Prostate gland (tissue), 2 donors: ENCODE measurements at regions not wholly inside any gene's neighbourhood (a gene's known extent, or its start where the extent isn't known, plus 50 kb on each side); places are given as distances from the start of the nearest gene placed in this dataset.

Experiments
- DNase-seq: peaks from one replicate; pipeline ENCODE4 v3.0.0-alpha.2; 2019; ENCODE audit warnings: low spot score
- H3K27ac ChIP-seq, 2 donors: fragments of 200-600 bp; sonication (generic); 2 replicates each; pipeline ENCODE4 v1.5.1; 2017 to 2019
- H3K27me3 ChIP-seq: fragments of 200-600 bp; sonication (generic); replicated peaks from 2 replicates; pipeline ENCODE4 v1.5.1; 2019; ENCODE audit not compliant: insufficient read depth
- H3K36me3 ChIP-seq, 2 donors: fragments of 200-600 bp; sonication (generic); 1 replicate in 1 of 2; 2 replicates in 1 of 2; pipeline versions ENCODE4 v1.5.1 to v1.8.1; 2017 to 2019
- H3K4me1 ChIP-seq: fragments of 200-600 bp; sonication (generic); replicated peaks from 2 replicates; pipeline ENCODE4 v1.5.1; 2019
- H3K4me3 ChIP-seq, 2 donors: fragments of 200-600 bp; sonication (generic); 2 replicates each; pipeline ENCODE4 v1.5.1; 2017 to 2019
- H3K9me3 ChIP-seq: fragments of 200-600 bp; sonication (generic); 2 replicates; pipeline ENCODE4 v1.5.1; 2017
- CTCF ChIP-seq, 4 experiments: fragments of 200-600 bp in 2 of 4; fragments of 450-650 bp in 2 of 4; sonication (generic) in 2 of 4; IDR thresholded peaks; 1 replicate in 3 of 4; 2 replicates in 1 of 4; pipeline ENCODE4 v1.5.1; 2016 to 2019; ENCODE audit warnings: antibody characterized with exemption in 4 of 4, mild to moderate bottlenecking in 2 of 4, moderate library complexity in 2 of 4
- POLR2A ChIP-seq: fragments of 450-650 bp; IDR thresholded peaks from one replicate; pipeline ENCODE4 v1.6.1; 2016; ENCODE audit warnings: antibody characterized with exemption, mild to moderate bottlenecking
- POLR2AphosphoS5 ChIP-seq: sonication (generic); formaldehyde crosslinking; IDR thresholded peaks from one replicate; pipeline ENCODE4 v1.6.1; 2017; ENCODE audit warnings: antibody characterized with exemption
- WGBS: methylation state at CpG from one replicate; pipeline ENCODE4 v1.1.5; 2018; 5-methylcytosine and 5-hydroxymethylcytosine counted together
- intact Hi-C: fragments of 100-400 bp; cut with DNase I; formaldehyde crosslinking; loops from one replicate; pipeline ENCODE4 v1.14.2; 2022

- DNase-seq = no peak
- Histone ChIP-seq H3K36me3 (no peaks in the 10 kb centered on the region), H3K4me3 (no peak overlapping the region), H3K9me3 (no peaks in the 10 kb centered on the region), H3K4me1 (no peaks in the 10 kb centered on the region), H3K27me3 (no peaks in the 10 kb centered on the region), H3K27ac (no peak overlapping the region)
- WGBS = 49% methylated on average over 5 of the region's 5 CpGs
- TF ChIP-seq POLR2A (no peak), CTCF (IDR thresholded peaks at IDR 0.05) (no peak), POLR2AphosphoS5 (no peak)
- intact Hi-C loops = no loop called here
These were observed 345.0 kb downstream of the TRIML1 start for GRCh38 chr4:188484256-188484655.

DNA sequence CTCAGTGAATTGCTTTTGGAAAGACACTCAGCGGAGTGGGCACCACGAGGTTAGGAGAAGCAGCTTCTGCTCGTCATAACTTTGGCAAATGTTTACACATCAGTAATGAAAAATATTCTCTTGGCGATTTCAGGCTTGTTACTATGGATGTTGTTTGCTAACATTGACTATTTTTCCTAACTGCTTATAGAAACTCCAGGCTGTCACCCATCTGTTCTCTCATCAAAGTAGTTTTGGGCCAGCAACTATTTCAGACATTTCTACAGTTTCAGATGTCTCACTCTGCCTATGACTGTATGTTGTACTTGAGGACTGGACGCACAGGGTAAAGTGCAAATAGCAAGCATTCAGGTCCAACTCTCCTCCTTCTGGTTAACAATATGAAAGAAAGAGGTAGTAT, 346.7 kb downstream of the TRIML1 start:
- WGBS = 61% methylated on average over 5 of the region's 5 CpGs
- no peaks in the 10 kb centered on the region for H3K4me1 ChIP-seq
- no peaks in the 10 kb centered on the region for H3K36me3 ChIP-seq
- no peaks in the 10 kb centered on the region for H3K9me3 ChIP-seq
- no peak for DNase-seq
- H3K27me3 ChIP-seq = no peaks in the 10 kb centered on the region
- no peak for TF ChIP-seq POLR2AphosphoS5
- no peak for TF ChIP-seq CTCF (IDR thresholded peaks at IDR 0.05)
- no peak for TF ChIP-seq POLR2A
- intact Hi-C loops = no loop called here
- H3K4me3 ChIP-seq = no peak overlapping the region
- H3K27ac ChIP-seq = no peak overlapping the region

DNA sequence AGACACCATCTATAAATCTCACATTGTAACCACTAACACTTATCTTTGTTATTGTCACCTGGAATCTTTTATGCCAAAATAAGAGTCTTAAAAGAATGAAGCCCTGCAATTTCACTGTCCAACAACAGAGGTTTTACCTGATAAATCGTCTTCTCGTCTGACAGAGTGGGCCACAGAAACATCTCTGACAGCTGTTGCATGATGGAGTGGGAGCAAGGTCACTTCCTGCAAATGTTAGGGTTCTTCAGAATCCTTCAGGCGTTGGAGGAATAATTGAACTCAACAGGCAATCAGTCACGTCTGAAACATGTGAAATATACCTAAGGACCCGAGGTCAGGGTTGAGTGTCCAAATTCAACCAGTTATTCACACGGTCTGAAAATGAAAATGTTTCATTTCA, 353.6 kb downstream of the TRIML1 start:
- WGBS = 57% methylated on average over 6 of the region's 6 CpGs
- no peaks in the 10 kb centered on the region for H3K27me3 ChIP-seq
- intact Hi-C loops = no loop called here
- no peaks in the 10 kb centered on the region for H3K4me1 ChIP-seq
- H3K27ac ChIP-seq = no peak overlapping the region
- DNase-seq = no peak
- no peak for TF ChIP-seq POLR2A
- no peak for TF ChIP-seq POLR2AphosphoS5
- no peak for TF ChIP-seq CTCF (IDR thresholded peaks at IDR 0.05)
- H3K9me3 ChIP-seq = no peaks in the 10 kb centered on the region
- no peaks in the 10 kb centered on the region for H3K36me3 ChIP-seq
- no peak overlapping the region for H3K4me3 ChIP-seq

GRCh38 chr4:188495169-188495568, 355.9 kb downstream of the TRIML1 start:
- Histone ChIP-seq H3K9me3 (no peaks in the 10 kb centered on the region), H3K36me3 (no peaks in the 10 kb centered on the region), H3K4me3 (no peak overlapping the region), H3K27me3 (no peaks in the 10 kb centered on the region), H3K27ac (no peak overlapping the region), H3K4me1 (no peaks in the 10 kb centered on the region)
- 98% methylated on average over 2 of the region's 2 CpGs for WGBS
- DNase-seq = no peak
- no peak for TF ChIP-seq CTCF (IDR thresholded peaks at IDR 0.05)
- TF ChIP-seq POLR2AphosphoS5 = no peak
- TF ChIP-seq POLR2A = no peak
- intact Hi-C loops = no loop called here

- intact Hi-C loops = no loop called here
- H3K27ac ChIP-seq = no peak overlapping the region
- H3K4me3 ChIP-seq = no peak overlapping the region
- H3K4me1 ChIP-seq = no peaks in the 10 kb centered on the region
- no peaks in the 10 kb centered on the region for H3K36me3 ChIP-seq
- H3K9me3 ChIP-seq = no peaks in the 10 kb centered on the region
- no peaks in the 10 kb centered on the region for H3K27me3 ChIP-seq
- no peak for DNase-seq
- TF ChIP-seq POLR2AphosphoS5 (no peak), POLR2A (no peak), CTCF (IDR thresholded peaks at IDR 0.05) (no peak)
These were observed 372.2 kb downstream of the TRIML1 start for GRCh38 chr4:188511431-188511830.
